ENCODE measurements at regions not wholly inside any gene's neighbourhood (a gene's known extent, or its start where the extent isn't known, plus 50 kb on each side); places are given as distances from the start of the nearest gene placed in this dataset.

GRCh38 chr3:24545887-24546286 lies 51.2 kb upstream of the THRB start:
- peak; percentile 55 for DNase-seq (ENCODE audit: low read depth)
- TF ChIP-seq, protein P1, sequence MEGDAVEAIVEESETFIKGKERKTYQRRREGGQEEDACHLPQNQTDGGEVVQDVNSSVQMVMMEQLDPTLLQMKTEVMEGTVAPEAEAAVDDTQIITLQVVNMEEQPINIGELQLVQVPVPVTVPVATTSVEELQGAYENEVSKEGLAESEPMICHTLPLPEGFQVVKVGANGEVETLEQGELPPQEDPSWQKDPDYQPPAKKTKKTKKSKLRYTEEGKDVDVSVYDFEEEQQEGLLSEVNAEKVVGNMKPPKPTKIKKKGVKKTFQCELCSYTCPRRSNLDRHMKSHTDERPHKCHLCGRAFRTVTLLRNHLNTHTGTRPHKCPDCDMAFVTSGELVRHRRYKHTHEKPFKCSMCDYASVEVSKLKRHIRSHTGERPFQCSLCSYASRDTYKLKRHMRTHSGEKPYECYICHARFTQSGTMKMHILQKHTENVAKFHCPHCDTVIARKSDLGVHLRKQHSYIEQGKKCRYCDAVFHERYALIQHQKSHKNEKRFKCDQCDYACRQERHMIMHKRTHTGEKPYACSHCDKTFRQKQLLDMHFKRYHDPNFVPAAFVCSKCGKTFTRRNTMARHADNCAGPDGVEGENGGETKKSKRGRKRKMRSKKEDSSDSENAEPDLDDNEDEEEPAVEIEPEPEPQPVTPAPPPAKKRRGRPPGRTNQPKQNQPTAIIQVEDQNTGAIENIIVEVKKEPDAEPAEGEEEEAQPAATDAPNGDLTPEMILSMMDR (IDR thresholded peaks at IDR 0.05; ENCODE audit: insufficient read depth, low read depth, low read length) = no peak
- H3K4me3 ChIP-seq (ENCODE audit: low read depth, low read length) = no peak overlapping the region

GRCh38 chr3:24548278-24548677 lies 53.6 kb upstream of the THRB start:
- no peak overlapping the region for H3K4me3 ChIP-seq (ENCODE audit: low read depth, low read length)
- DNase-seq (ENCODE audit: low read depth) = no peak
- TF ChIP-seq, protein P1 (IDR thresholded peaks at IDR 0.05; ENCODE audit: insufficient read depth, low read depth, low read length) = no peak

DNA sequence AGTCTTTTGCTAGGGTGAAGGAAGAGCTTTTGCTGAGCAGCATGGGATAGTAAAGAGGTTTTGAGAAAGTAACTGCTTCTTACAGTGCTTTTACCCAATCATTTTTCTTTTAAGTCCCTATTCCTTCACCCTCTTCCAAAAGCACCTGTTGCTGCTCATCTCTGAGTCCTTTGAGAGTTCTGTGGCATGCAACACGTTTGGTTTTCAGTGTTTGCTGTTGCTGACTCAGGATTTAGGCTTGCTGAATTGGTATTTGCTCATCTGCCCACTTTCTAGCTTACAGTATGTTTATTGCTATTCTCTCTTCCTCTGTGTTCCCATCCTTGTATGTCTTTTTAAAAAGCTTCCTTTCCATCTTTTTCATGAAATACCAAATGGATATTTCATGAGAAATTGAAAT lies 55.9 kb upstream of the THRB start:
- DNase-seq (ENCODE audit: low read depth) = no peak
- H3K4me3 ChIP-seq (ENCODE audit: low read depth, low read length) = no peak overlapping the region
- TF ChIP-seq, protein P1 (IDR thresholded peaks at IDR 0.05; ENCODE audit: insufficient read depth, low read depth, low read length) = no peak

DNA sequence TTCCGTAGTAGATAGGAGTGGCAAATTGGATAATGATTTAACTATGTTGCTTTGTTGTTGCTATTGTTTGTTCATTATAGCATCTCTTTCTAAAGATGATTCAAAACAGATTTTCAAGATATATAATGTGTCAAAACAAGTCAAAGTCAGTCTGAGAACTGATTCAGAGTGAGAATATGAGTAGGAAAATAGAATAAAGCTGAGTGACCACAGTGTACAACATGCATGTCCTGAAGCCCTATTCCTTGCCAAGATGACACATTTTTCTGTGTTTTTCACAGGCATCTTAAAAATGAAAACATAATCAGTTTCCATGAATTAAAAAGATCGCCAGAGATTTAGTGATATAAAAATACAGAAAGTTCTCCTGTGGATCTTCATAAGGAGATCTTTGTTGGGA lies 57.0 kb upstream of the THRB start:
- no peak overlapping the region for H3K4me3 ChIP-seq (ENCODE audit: low read depth, low read length)
- no peak for DNase-seq (ENCODE audit: low read depth)
- TF ChIP-seq, protein P1 (IDR thresholded peaks at IDR 0.05; ENCODE audit: insufficient read depth, low read depth, low read length) = no peak

- DNase-seq (ENCODE audit: low read depth) = no peak
- TF ChIP-seq, protein P1 (IDR thresholded peaks at IDR 0.05; ENCODE audit: insufficient read depth, low read depth, low read length) = no peak
- no peak overlapping the region for H3K4me3 ChIP-seq (ENCODE audit: low read depth, low read length)
Measured at GRCh38 chr3:24562895-24563294, 68.2 kb upstream of the THRB start.

GRCh38 chr3:24565053-24565452 lies 70.4 kb upstream of the THRB start:
- no peak overlapping the region for H3K4me3 ChIP-seq (ENCODE audit: low read depth, low read length)
- no peak for DNase-seq (ENCODE audit: low read depth)
- TF ChIP-seq, protein P1 (IDR thresholded peaks at IDR 0.05; ENCODE audit: insufficient read depth, low read depth, low read length) = no peak

DNA sequence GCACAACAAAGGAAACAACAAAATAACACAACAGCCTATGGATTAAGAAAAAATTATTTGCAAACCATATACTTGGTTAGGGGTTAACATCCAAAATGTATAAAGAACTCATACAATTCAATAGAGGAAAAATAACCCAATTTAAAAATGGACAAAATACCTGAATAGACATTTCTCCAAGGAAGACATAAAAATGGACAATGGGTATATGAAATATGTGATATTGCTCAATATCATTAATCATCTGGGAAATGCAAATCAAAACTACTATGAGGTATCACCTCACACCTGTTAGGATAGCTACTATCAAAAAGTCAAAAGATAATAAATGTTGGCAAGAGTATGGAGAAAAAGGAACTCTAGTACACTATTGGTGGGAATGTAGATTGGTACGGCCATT lies 71.0 kb upstream of the THRB start:
- no peak for DNase-seq (ENCODE audit: low read depth)

More for the DNA sequence above, 71.0 kb upstream of the THRB start:
- TF ChIP-seq, protein P1 (IDR thresholded peaks at IDR 0.05; ENCODE audit: insufficient read depth, low read depth, low read length) = no peak
- H3K4me3 ChIP-seq (ENCODE audit: low read depth, low read length) = no peak overlapping the region
